ENCODE measurements at regions not wholly inside any gene's neighbourhood (a gene's known extent, or its start where the extent isn't known, plus 50 kb on each side); places are given as distances from the start of the nearest gene placed in this dataset.

- no peaks in the 10 kb centered on the region; a peak in 1 of 7 replicates for H3K27me3 ChIP-seq (replicated peaks in 1 of 4; ENCODE audit: control insufficient read depth in 3 of 4, extremely low read depth in 1 of 4, insufficient read depth in 3 of 4, low read length in 3 of 4)
- H3K4me1 ChIP-seq (replicated peaks in 1 of 4; ENCODE audit: control insufficient read depth in 3 of 4, insufficient read depth in 4 of 4, low read length in 3 of 4): no peaks in the 10 kb centered on the region
- CTCF ChIA-PET (ENCODE audit: partially characterized antibody): interaction anchor here (0.7 to 2.1 kb wide), 6 partner anchors 13 to 1582 kb away, joined by 3 to 6 read pairs (median 3); no protein-coding TSS in a partner anchor
- H3K27ac ChIP-seq (ENCODE audit: low read depth, low read length): no peak overlapping the region
- H3K9me3 ChIP-seq (ENCODE audit: insufficient read depth in 2 of 2, low read depth in 1 of 2, low read length in 1 of 2): no peaks in the 10 kb centered on the region
- H3K4me3 ChIP-seq (ENCODE audit: extremely low read depth in 1 of 4, insufficient read depth in 2 of 4, low read depth in 3 of 4, low read length in 4 of 4): no peak overlapping the region
- H3K36me3 ChIP-seq (ENCODE audit: control insufficient read depth in 2 of 4, insufficient read depth in 4 of 4, low read length in 3 of 4): no peaks in the 10 kb centered on the region
- H4K8ac ChIP-seq (ENCODE audit: extremely low read depth, insufficient read depth, low read length): no peak overlapping the region
- H2BK15ac ChIP-seq (ENCODE audit: low read length): no peak overlapping the region
- H3K56ac ChIP-seq (replicated peaks; ENCODE audit: insufficient read length, low read depth, low read length): no peak overlapping the region
- H2BK120ac ChIP-seq (replicated peaks; ENCODE audit: low read depth, low read length): no peak overlapping the region
- H3K4me2 ChIP-seq (ENCODE audit: insufficient read depth in 1 of 2, low read depth in 2 of 2, low read length in 2 of 2): no peak overlapping the region
- no peak overlapping the region for H2BK12ac ChIP-seq (ENCODE audit: low read depth, low read length)
- H3K79me2 ChIP-seq (ENCODE audit: control insufficient read depth in 1 of 2, insufficient read depth in 2 of 2, low read length in 2 of 2): no peaks in the 10 kb centered on the region
- no peak for DNase-seq (ENCODE audit: low read depth in 1 of 2, low spot score in 2 of 2)
- no peak overlapping the region for H3K9ac ChIP-seq (replicated peaks in 1 of 4; ENCODE audit: extremely low read depth in 1 of 4, low read depth in 3 of 4, low read length in 3 of 4)
- H2BK5ac ChIP-seq (ENCODE audit: low read depth, low read length): no peak overlapping the region
- no peak overlapping the region for H3K4ac ChIP-seq (replicated peaks; ENCODE audit: insufficient read length, low read depth, low read length)
- no peak overlapping the region for H2BK20ac ChIP-seq (ENCODE audit: low read length)
- no peak for FAIRE-seq
- no peaks in the 10 kb centered on the region for H3K23me2 ChIP-seq (ENCODE audit: low read depth, low read length)
- WGBS, 2 experiments (ENCODE audit: extremely low coverage in 1 of 2, insufficient coverage in 1 of 2, insufficient read length in 1 of 2, insufficient replicate concordance in 2 of 2, low coverage in 1 of 2, low lambda C conversion rate in 2 of 2, missing lambda C conversion rate in 1 of 2): 87% methylated on average over 10 of the region's 11 CpGs; no CpG with 5 or more reads in 1 of the 2 experiments
- H3K23ac ChIP-seq (ENCODE audit: insufficient read length): no peak overlapping the region
- no peaks in the 10 kb centered on the region for H4K20me1 ChIP-seq (replicated peaks in 1 of 2; ENCODE audit: control insufficient read depth in 1 of 2, insufficient read depth in 2 of 2, low read length in 2 of 2)
- no peak overlapping the region for H2AFZ ChIP-seq (ENCODE audit: low read length)
- POLR2A ChIA-PET (ENCODE audit: partially characterized antibody): no interaction called here
- H4K91ac ChIP-seq (replicated peaks; ENCODE audit: insufficient read length, low read length): no peak overlapping the region
- no peaks in the 10 kb centered on the region for H3K79me1 ChIP-seq (ENCODE audit: low read depth, low read length)
- H3K14ac ChIP-seq (ENCODE audit: insufficient read length): no peak overlapping the region
- no peak overlapping the region for H3K18ac ChIP-seq (ENCODE audit: extremely low read depth, low read length)
- H4K5ac ChIP-seq (ENCODE audit: insufficient read length, low read depth, low read length): no peak overlapping the region
- no peak overlapping the region for H2AK5ac ChIP-seq (ENCODE audit: low read depth, low read length)
- TF ChIP-seq POLR2AphosphoS5 (IDR thresholded peaks at IDR 0.05; ENCODE audit: low read depth, low read length) (no peak), JUND (IDR thresholded peaks at IDR 0.05; ENCODE audit: low read length) (no peak), RFX5 (IDR thresholded peaks at IDR 0.05; ENCODE audit: borderline replicate concordance, low read depth, low read length) (no peak), BRCA1 (IDR thresholded peaks at IDR 0.05; ENCODE audit: low read depth, low read length) (no peak), SAP30 (IDR thresholded peaks at IDR 0.05; ENCODE audit: insufficient read depth, insufficient replicate concordance, low read length) (no peak), FOSL1 (IDR thresholded peaks at IDR 0.05; ENCODE audit: insufficient read depth, low read depth, low read length) (no peak), GABPA (IDR thresholded peaks at IDR 0.05; ENCODE audit: borderline replicate concordance, insufficient read depth, low read length) (no peak), CTCF (IDR thresholded peaks at IDR 0.05; ENCODE audit: control extremely low read depth in 1 of 3, insufficient read depth in 1 of 3, low read depth in 1 of 3, low read length in 3 of 3) (no peak), YY1 (IDR thresholded peaks at IDR 0.05; ENCODE audit: low read depth, low read length) (no peak), POLR2A (IDR thresholded peaks at IDR 0.05; ENCODE audit: control extremely low read depth in 1 of 2, low read depth in 2 of 2, low read length in 2 of 2) (no peak), KDM4A (IDR thresholded peaks at IDR 0.05; ENCODE audit: low read depth, low read length, severe bottlenecking) (no peak), ZNF274 (IDR thresholded peaks at IDR 0.05; ENCODE audit: borderline replicate concordance, extremely low read depth, low read length) (no peak), SP2 (IDR thresholded peaks at IDR 0.05; ENCODE audit: low read length) (no peak)
Observed at GRCh38 chr19:32252333-32252669, 93.1 kb upstream of the ZNF507 start.
